IMR-90 (cell line): ENCODE measurements at regions not wholly inside any gene's neighbourhood (a gene's known extent, or its start where the extent isn't known, plus 50 kb on each side); places are given as distances from the start of the nearest gene placed in this dataset.

Experiments
- ATAC-seq: fragments of 200-7000 bp; cut with Tn5 transposase; 2 replicates; pipeline ENCODE4 v1.9.1; 2020; ENCODE audit warnings: low read depth, mild to moderate bottlenecking, moderate library complexity
- BruUV-seq: library from RNA; stranded (reverse); fragments of 400-500 nt; replicated peaks from 2 replicates; lab custom pipeline; 2021; lab: Mats Ljungman, UMichigan
- CTCF ChIA-PET: fragments of 300-600 bp; formaldehyde crosslinking; extraction: SDS; loops from one replicate; lab custom pipeline; 2021; ENCODE audit warnings: antibody characterized with exemption; lab: Yijun Ruan, JAX
- POLR2A ChIA-PET: fragments of 300-600 bp; sonication (Branson Sonifier 250); formaldehyde crosslinking; loops from one replicate; lab custom pipeline; 2022; ENCODE audit warnings: antibody characterized with exemption; ENCODE audit not compliant: unreplicated experiment; lab: Charles Lee
- DNase-seq: peaks from one replicate; pipeline ENCODE4 v3.0.0; 2013
- H2AFZ ChIP-seq: replicated peaks from 2 replicates; pipeline ENCODE3; 2013; ENCODE audit warnings: low read length, mild to moderate bottlenecking; ENCODE audit not compliant: poor library complexity
- H2AK5ac ChIP-seq: 2 replicates; pipeline ENCODE4 v1.6.1; 2013; ENCODE audit warnings: low read depth, low read length, inconsistent platforms
- H2AK9ac ChIP-seq: replicated peaks from 2 replicates; pipeline ENCODE3; 2013; ENCODE audit warnings: mild to moderate bottlenecking, low read depth, low read length, moderate library complexity; ENCODE audit not compliant: poor library complexity
- H2BK120ac ChIP-seq: 2 replicates; pipeline ENCODE4 v1.6.1; 2013; ENCODE audit warnings: low read depth, low read length, inconsistent platforms
- H2BK15ac ChIP-seq: 3 replicates; pipeline ENCODE4 v1.6.1; 2013; ENCODE audit warnings: low read depth, low read length, inconsistent platforms
- H2BK20ac ChIP-seq: 2 replicates; pipeline ENCODE4 v1.6.1; 2013; ENCODE audit warnings: low read depth, mild to moderate bottlenecking, inconsistent platforms, low read length, moderate library complexity
- H2BK5ac ChIP-seq: 2 replicates; pipeline ENCODE4 v1.6.1; 2013; ENCODE audit warnings: mild to moderate bottlenecking, low read depth, low read length, inconsistent platforms; ENCODE audit not compliant: poor library complexity, severe bottlenecking
- H3K14ac ChIP-seq: replicated peaks from 2 replicates; pipeline ENCODE4 v1.6.1; 2013; ENCODE audit warnings: low read depth, low read length, inconsistent platforms
- H3K18ac ChIP-seq: 2 replicates; pipeline ENCODE4 v1.6.1; 2013; ENCODE audit warnings: low read depth, low read length, control low read depth
- H3K23ac ChIP-seq: 2 replicates; pipeline ENCODE4 v1.6.1; 2013; ENCODE audit warnings: low read depth, low read length, inconsistent platforms
- H3K27ac ChIP-seq: 2 replicates; pipeline ENCODE4 v1.5.1; 2013; ENCODE audit warnings: mild to moderate bottlenecking, control low read depth, low read length; ENCODE audit not compliant: insufficient read depth
- H3K27me3 ChIP-seq: 2 replicates; pipeline ENCODE4 v1.6.1; 2013; ENCODE audit warnings: low read length; ENCODE audit not compliant: control insufficient read depth, insufficient read depth
- H3K36me3 ChIP-seq: 2 replicates; pipeline ENCODE4 v1.6.1; 2013; ENCODE audit warnings: low read length, mixed read lengths; ENCODE audit not compliant: control insufficient read depth, insufficient read depth
- H3K4ac ChIP-seq: 2 replicates; pipeline ENCODE4 v1.6.1; 2013; ENCODE audit warnings: low read depth, low read length, inconsistent platforms
- H3K4me1 ChIP-seq: 2 replicates; pipeline ENCODE4 v1.6.1; 2013; ENCODE audit warnings: low read length, mixed read lengths; ENCODE audit not compliant: control insufficient read depth, insufficient read depth
- H3K4me2 ChIP-seq: 2 replicates; pipeline ENCODE4 v1.6.1; 2013; ENCODE audit warnings: low read depth, mild to moderate bottlenecking, control low read depth, low read length, moderate library complexity
- H3K4me3 ChIP-seq: 2 replicates; pipeline ENCODE4 v1.5.1; 2013; ENCODE audit warnings: low read depth, mild to moderate bottlenecking, control low read depth, low read length, moderate library complexity; ENCODE audit not compliant: insufficient read depth
- H3K56ac ChIP-seq: 2 replicates; pipeline ENCODE4 v1.6.1; 2013; ENCODE audit warnings: low read length, inconsistent platforms; ENCODE audit not compliant: insufficient read depth; ENCODE audit errors: extremely low read depth
- H3K79me1 ChIP-seq, 2 experiments: 2 replicates each; pipeline ENCODE4 v1.6.1; 2013; ENCODE audit warnings: low read length in 2 of 2, inconsistent platforms in 1 of 2, low read depth in 1 of 2
- H3K9ac ChIP-seq: 2 replicates; pipeline ENCODE4 v1.6.1; 2013; ENCODE audit warnings: low read depth, low read length, control low read depth
- H3K9me1 ChIP-seq: 2 replicates; pipeline ENCODE4 v1.6.1; 2013; ENCODE audit warnings: low read length, inconsistent platforms; ENCODE audit not compliant: insufficient read depth
- H3K9me3 ChIP-seq: 2 replicates; pipeline ENCODE4 v1.6.1; 2013; ENCODE audit warnings: low read length; ENCODE audit not compliant: control insufficient read depth, insufficient read depth
- H4K20me1 ChIP-seq: 2 replicates; pipeline ENCODE4 v1.6.1; 2013; ENCODE audit warnings: low read length, inconsistent platforms; ENCODE audit not compliant: insufficient read depth
- H4K5ac ChIP-seq: 2 replicates; pipeline ENCODE4 v1.6.1; 2013; ENCODE audit warnings: mild to moderate bottlenecking, low read depth, low read length, control low read depth
- H4K8ac ChIP-seq, 2 experiments: 2 replicates each; pipeline ENCODE4 v1.6.1; 2013; ENCODE audit warnings: low read depth in 2 of 2, low read length in 2 of 2, control low read depth in 1 of 2, inconsistent platforms in 1 of 2
- H4K91ac ChIP-seq: 2 replicates; pipeline ENCODE4 v1.6.1; 2013; ENCODE audit warnings: low read depth, low read length, inconsistent platforms; ENCODE audit not compliant: insufficient read depth
- BHLHE40 ChIP-seq: fragments of 150-350 bp; IDR thresholded peaks from 2 replicates; pipeline ENCODE4 v1.6.1; 2016; ENCODE audit warnings: mild to moderate bottlenecking, low read depth, low read length
- CEBPB ChIP-seq: IDR thresholded peaks from 2 replicates; pipeline ENCODE4 v1.6.1; 2012; ENCODE audit warnings: low read depth, low read length, improper control_type of control experiment
- CHD1 ChIP-seq: IDR thresholded peaks from 2 replicates; pipeline ENCODE4 v1.6.1; 2012; ENCODE audit warnings: low read depth, low read length, improper control_type of control experiment
- FOS ChIP-seq: fragments of 150-350 bp; IDR thresholded peaks from 2 replicates; pipeline ENCODE4 v1.6.1; 2016; ENCODE audit warnings: low read depth, low read length
- MAFK ChIP-seq: IDR thresholded peaks from 2 replicates; pipeline ENCODE4 v1.6.1; 2012; ENCODE audit warnings: low read depth, low read length, improper control_type of control experiment
- MAZ ChIP-seq: IDR thresholded peaks from 2 replicates; pipeline ENCODE4 v1.6.1; 2012; ENCODE audit warnings: low read depth, mild to moderate bottlenecking, low read length, improper control_type of control experiment, moderate library complexity, borderline replicate concordance
- MXI1 ChIP-seq: IDR thresholded peaks from 2 replicates; pipeline ENCODE4 v1.6.1; 2012; ENCODE audit warnings: low read depth, mild to moderate bottlenecking, low read length, moderate library complexity, borderline replicate concordance
- NFE2L2 ChIP-seq: fragments of 150-350 bp; IDR thresholded peaks from 2 replicates; pipeline ENCODE4 v1.6.1; 2016; ENCODE audit warnings: low read depth, mild to moderate bottlenecking, low read length
- POLR2A ChIP-seq: IDR thresholded peaks from 2 replicates; pipeline ENCODE4 v1.6.1; 2012; ENCODE audit warnings: mild to moderate bottlenecking, low read depth, low read length
- RAD21 ChIP-seq: IDR thresholded peaks from 2 replicates; pipeline ENCODE4 v1.6.1; 2012; ENCODE audit warnings: low read length, improper control_type of control experiment
- RCOR1 ChIP-seq: IDR thresholded peaks from 2 replicates; pipeline ENCODE4 v1.6.1; 2012; ENCODE audit warnings: mild to moderate bottlenecking, low read length, improper control_type of control experiment; ENCODE audit not compliant: insufficient replicate concordance
- RFX5 ChIP-seq: IDR thresholded peaks from 2 replicates; pipeline ENCODE4 v1.8.0; 2012; ENCODE audit warnings: low read depth, mild to moderate bottlenecking, low read length, moderate library complexity
- SMC3 ChIP-seq: fragments of 150-350 bp; IDR thresholded peaks from 2 replicates; pipeline ENCODE4 v1.6.1; 2016; ENCODE audit warnings: low read depth, mild to moderate bottlenecking, antibody characterized with exemption, low read length, moderate library complexity
- WGBS, 2 experiments: methylation state at CpG; one replicate each; pipeline versions ENCODE4 v1.1.5 to v1.1.7; 2013; ENCODE audit warnings: missing lambda C conversion rate in 2 of 2; ENCODE audit not compliant: insufficient read length in 1 of 2; ENCODE audit errors: extremely low coverage in 2 of 2; 5-methylcytosine and 5-hydroxymethylcytosine counted together
- dilution Hi-C: fragments of 300-500 bp; cut with HindIII; formaldehyde crosslinking; loops from one replicate; pipeline ENCODE4 v1.14.3; 2018; ENCODE audit warnings: low sequenced_read_pairs; ENCODE audit not compliant: unreplicated experiment
- in situ Hi-C: fragments of 300-500 bp; cut with MboI; formaldehyde crosslinking; loops from 3 replicates; pipeline ENCODE4 v1.14.3; 2019; ENCODE audit warnings: low sequenced_read_pairs, inconsistent platforms, mixed read lengths
- intact Hi-C: fragments of 100-400 bp; cut with micrococcal nuclease; formaldehyde crosslinking; loops from 2 replicates; pipeline ENCODE4 v1.10.0; 2022
- TF ChIP-seq, protein P1 (sequence below): conservative IDR thresholded peaks from 2 replicates; pipeline ENCODE4 v1.5.1; 2012; ENCODE audit warnings: mild to moderate bottlenecking, low read depth, low read length, improper control_type of control experiment
- TF ChIP-seq, protein P2 (sequence below): fragments of 150-350 bp; IDR thresholded peaks from 2 replicates; pipeline ENCODE4 v1.6.1; 2017; ENCODE audit warnings: mild to moderate bottlenecking, antibody characterized with exemption, low read length, low read depth
- TF ChIP-seq, protein P3 (sequence below): fragments of 150-350 bp; IDR thresholded peaks from 2 replicates; pipeline ENCODE4 v1.6.1; 2016; ENCODE audit warnings: low read depth, mild to moderate bottlenecking, low read length, moderate library complexity, borderline replicate concordance

DNA sequence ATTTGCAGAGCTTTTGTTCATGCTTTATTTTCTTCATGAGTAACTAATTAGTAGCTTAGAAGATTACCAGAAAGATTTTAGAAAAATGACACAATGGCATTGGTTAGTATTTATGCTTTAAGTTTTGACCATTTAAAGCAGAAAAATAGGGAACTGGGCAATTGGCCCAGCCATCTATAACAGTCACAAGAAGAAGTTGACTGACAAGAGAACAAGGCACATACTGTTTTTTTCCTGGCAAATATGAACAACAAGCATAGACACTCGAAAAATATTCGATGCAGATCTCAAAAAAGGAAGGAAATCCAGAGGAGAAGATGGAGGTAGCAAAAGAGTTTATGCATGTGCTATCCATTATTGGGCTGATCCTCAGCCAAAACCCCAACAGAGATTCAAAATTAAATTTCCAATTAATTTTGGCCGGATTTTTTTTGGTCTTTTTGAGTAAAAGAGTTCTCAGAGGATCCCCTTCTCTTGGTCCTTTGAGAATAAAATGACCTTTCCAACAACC lies 200.8 kb upstream of the SLC35G4 start:
- no peak overlapping the region for H3K4me3 ChIP-seq
- no peaks in the 10 kb centered on the region for H3K36me3 ChIP-seq
- H3K9ac ChIP-seq = no peak overlapping the region
- CTCF ChIA-PET = no interaction called here
- H3K18ac ChIP-seq = no peak overlapping the region
- no peak overlapping the region for H3K4ac ChIP-seq
- no peak overlapping the region for H3K56ac ChIP-seq
- H3K23ac ChIP-seq = no peak overlapping the region
- peaks cover 6% of the 10 kb centered on the region; the same call in 1 of the 2 replicates for H3K4me1 ChIP-seq
- no TSS peak for BruUV-seq
- no peak overlapping the region for H3K14ac ChIP-seq
- DNase-seq (no peak), ATAC-seq (no peak)
- no peak overlapping the region for H4K5ac ChIP-seq
- in situ Hi-C loops (no loop called here), dilution Hi-C loops (no loop called here), intact Hi-C loops (no loop called here)
- no peak overlapping the region for H2BK15ac ChIP-seq
- WGBS, 2 experiments = no CpG with 5 or more reads among the region's 3 CpGs
- TF ChIP-seq MXI1 (no peak), RAD21 (no peak), FOS (no peak), CEBPB (no peak), MAFK (no peak), BHLHE40 (no peak), CHD1 (no peak), RFX5 (no peak), MAZ (no peak), NFE2L2 (no peak), POLR2A (no peak), RCOR1 (no peak), SMC3 (no peak)
- TF ChIP-seq, protein P1, sequence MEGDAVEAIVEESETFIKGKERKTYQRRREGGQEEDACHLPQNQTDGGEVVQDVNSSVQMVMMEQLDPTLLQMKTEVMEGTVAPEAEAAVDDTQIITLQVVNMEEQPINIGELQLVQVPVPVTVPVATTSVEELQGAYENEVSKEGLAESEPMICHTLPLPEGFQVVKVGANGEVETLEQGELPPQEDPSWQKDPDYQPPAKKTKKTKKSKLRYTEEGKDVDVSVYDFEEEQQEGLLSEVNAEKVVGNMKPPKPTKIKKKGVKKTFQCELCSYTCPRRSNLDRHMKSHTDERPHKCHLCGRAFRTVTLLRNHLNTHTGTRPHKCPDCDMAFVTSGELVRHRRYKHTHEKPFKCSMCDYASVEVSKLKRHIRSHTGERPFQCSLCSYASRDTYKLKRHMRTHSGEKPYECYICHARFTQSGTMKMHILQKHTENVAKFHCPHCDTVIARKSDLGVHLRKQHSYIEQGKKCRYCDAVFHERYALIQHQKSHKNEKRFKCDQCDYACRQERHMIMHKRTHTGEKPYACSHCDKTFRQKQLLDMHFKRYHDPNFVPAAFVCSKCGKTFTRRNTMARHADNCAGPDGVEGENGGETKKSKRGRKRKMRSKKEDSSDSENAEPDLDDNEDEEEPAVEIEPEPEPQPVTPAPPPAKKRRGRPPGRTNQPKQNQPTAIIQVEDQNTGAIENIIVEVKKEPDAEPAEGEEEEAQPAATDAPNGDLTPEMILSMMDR = no peak
- TF ChIP-seq, protein P2, sequence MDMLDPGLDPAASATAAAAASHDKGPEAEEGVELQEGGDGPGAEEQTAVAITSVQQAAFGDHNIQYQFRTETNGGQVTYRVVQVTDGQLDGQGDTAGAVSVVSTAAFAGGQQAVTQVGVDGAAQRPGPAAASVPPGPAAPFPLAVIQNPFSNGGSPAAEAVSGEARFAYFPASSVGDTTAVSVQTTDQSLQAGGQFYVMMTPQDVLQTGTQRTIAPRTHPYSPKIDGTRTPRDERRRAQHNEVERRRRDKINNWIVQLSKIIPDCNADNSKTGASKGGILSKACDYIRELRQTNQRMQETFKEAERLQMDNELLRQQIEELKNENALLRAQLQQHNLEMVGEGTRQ = no peak
- TF ChIP-seq, protein P3, sequence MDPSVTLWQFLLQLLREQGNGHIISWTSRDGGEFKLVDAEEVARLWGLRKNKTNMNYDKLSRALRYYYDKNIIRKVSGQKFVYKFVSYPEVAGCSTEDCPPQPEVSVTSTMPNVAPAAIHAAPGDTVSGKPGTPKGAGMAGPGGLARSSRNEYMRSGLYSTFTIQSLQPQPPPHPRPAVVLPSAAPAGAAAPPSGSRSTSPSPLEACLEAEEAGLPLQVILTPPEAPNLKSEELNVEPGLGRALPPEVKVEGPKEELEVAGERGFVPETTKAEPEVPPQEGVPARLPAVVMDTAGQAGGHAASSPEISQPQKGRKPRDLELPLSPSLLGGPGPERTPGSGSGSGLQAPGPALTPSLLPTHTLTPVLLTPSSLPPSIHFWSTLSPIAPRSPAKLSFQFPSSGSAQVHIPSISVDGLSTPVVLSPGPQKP = no peak
- H4K20me1 ChIP-seq = no peaks in the 10 kb centered on the region
- H2AK9ac ChIP-seq = no peak overlapping the region
- H3K27ac ChIP-seq = no peak overlapping the region
- no peaks in the 10 kb centered on the region for H3K9me1 ChIP-seq
- no peaks in the 10 kb centered on the region for H3K27me3 ChIP-seq
- POLR2A ChIA-PET = no interaction called here
- H2BK5ac ChIP-seq = no peak overlapping the region
- H3K4me2 ChIP-seq = no peak overlapping the region
- H2AK5ac ChIP-seq = no peak overlapping the region
- no peak overlapping the region for H2AFZ ChIP-seq
- no peak overlapping the region for H4K91ac ChIP-seq
- no peak overlapping the region for H2BK20ac ChIP-seq
- H4K8ac ChIP-seq = no peak overlapping the region
- H3K9me3 ChIP-seq = no peaks in the 10 kb centered on the region
- no peaks in the 10 kb centered on the region for H3K79me1 ChIP-seq
- H2BK120ac ChIP-seq = no peak overlapping the region
